HG02610 (cell line): ENCODE measurements at regions not wholly inside any gene's neighbourhood (a gene's known extent, or its start where the extent isn't known, plus 50 kb on each side); places are given as distances from the start of the nearest gene placed in this dataset.

Experiments
- ATAC-seq: cut with Tn5 transposase; IDR thresholded peaks from one replicate; pipeline ENCODE4 v1.9.1; 2021; ENCODE audit warnings: mild to moderate bottlenecking, moderate library complexity; ENCODE audit not compliant: unreplicated experiment

DNA sequence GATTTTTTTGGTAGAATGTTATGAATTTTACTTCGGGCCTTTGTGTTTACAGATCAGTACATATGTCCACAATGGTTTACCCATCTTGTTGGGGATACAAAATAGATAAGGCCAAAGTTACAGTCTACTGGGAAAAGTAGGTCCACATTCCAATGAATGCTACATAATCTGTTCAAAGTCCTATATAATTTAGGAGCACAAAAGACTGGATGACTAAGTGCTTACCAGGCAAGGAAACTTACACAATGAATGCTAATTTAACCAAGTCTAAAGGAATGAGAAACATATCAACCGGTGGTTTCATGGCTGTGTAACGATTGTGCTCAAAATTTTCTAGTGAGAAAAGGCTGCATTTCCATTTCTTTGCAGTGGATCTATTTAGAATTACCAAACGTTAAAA is 97.4 kb upstream of the TRPM3 start:
- ATAC-seq, result no peak

- ATAC-seq, result no peak
Observed at GRCh38 chr9:71213633-71214032, 92.2 kb upstream of the TRPM3 start.

DNA sequence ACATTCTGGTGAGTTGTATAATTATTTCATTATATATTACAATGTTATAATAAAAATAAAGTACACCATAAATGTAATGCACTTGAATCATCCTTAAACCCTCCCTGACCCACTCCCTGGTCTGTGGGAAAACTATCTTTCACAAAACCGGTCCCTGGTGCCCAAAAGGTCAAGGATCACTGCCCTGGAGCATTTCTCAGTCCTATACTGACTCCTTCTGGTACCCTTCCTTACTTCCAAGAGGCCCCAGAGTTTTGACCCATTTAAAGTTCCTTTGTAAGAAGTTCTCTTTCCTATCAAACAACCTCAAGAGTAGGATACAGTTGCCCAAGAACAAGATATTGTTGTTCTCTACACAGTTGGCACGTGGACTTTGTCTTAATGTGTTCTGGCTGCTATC is 88.9 kb upstream of the TRPM3 start:
- no peak for ATAC-seq

DNA sequence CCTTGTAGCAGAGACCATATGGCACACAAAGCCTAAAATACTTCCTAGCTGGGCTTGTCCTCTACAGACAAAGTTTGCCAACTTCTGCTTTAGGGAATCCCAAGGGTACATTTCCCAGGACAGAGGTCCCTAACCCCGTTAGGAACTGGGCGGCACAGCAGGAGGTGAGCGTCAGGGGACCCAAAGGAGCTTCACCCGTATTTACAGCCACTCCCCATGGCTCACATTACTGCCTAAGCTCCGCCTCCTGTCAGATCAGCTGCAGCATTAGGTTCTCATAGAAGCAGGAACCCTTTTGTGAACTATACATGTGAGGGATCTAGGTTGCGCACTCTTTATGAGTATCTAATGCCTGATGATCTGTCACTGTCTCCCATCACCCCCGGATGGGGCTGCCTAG is 88.5 kb upstream of the TRPM3 start:
- ATAC-seq, result no peak

GRCh38 chr9:71202931-71203330 is 81.5 kb upstream of the TRPM3 start:
- ATAC-seq, result no peak

- no peak for ATAC-seq
Observed at GRCh38 chr9:71191708-71192107, 70.3 kb upstream of the TRPM3 start.

- ATAC-seq, result no peak
Observed at GRCh38 chr9:71183251-71183650, 61.8 kb upstream of the TRPM3 start.

DNA sequence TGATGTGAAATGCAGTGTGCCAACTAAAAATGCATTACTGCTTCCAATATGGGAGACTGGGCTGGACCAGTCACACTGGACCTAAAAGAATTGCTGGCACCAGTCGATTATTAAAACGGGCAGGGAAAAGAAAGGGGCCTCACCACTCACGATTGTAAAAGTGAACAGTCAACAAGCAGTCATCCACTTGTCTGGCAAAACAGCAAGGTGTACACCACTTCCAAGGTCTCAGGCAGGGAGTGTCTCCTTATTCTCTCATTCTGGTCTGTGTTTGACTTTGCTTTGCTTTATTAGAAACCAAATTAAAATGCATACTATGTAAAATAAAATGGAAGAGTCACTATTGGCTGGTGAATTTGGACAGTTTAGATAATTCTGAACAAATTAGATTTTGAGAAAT is 57.8 kb upstream of the TRPM3 start:
- ATAC-seq, result no peak

GRCh38 chr9:71177901-71178300 is 56.5 kb upstream of the TRPM3 start:
- no peak for ATAC-seq

- ATAC-seq, result no peak
Observed at GRCh38 chr9:71171517-71171916, 50.1 kb upstream of the TRPM3 start.
